Activated CD4-positive, alpha-beta T cell treated with anti-CD3 and anti-CD28 coated beads, Interleukin-2, amount 10 ng/mL, durations not matched to agents 24 days and 14 days (primary cell): ENCODE measurements at regions not wholly inside any gene's neighbourhood (a gene's known extent, or its start where the extent isn't known, plus 50 kb on each side); places are given as distances from the start of the nearest gene placed in this dataset.

Experiments used
- DNase-seq: peaks from one replicate; pipeline ENCODE4 v3.0.0; 2022
- H3K27ac Mint-ChIP-seq: one replicate; pipeline ENCODE4 v1.8.0; 2022; ENCODE audit warnings: mild to moderate bottlenecking, mixed read lengths
- H3K27me3 Mint-ChIP-seq: one replicate; pipeline ENCODE4 v1.8.0; 2022; ENCODE audit warnings: mixed read lengths
- H3K36me3 Mint-ChIP-seq: one replicate; pipeline ENCODE4 v1.8.0; 2022; ENCODE audit warnings: low read depth, mild to moderate bottlenecking, mixed read lengths
- H3K4me1 Mint-ChIP-seq: one replicate; pipeline ENCODE4 v1.8.0; 2021; ENCODE audit warnings: mixed read lengths
- H3K4me3 Mint-ChIP-seq: one replicate; pipeline ENCODE4 v1.8.0; 2022; ENCODE audit warnings: mild to moderate bottlenecking, moderate library complexity, mixed read lengths
- H3K9me3 Mint-ChIP-seq: one replicate; pipeline ENCODE4 v1.8.0; 2021; ENCODE audit warnings: mixed read lengths
- intact Hi-C: fragments of 100-400 bp; cut with micrococcal nuclease; formaldehyde crosslinking; loops from one replicate; pipeline ENCODE4 v1.15.1; 2023

- no peaks in the 10 kb centered on the region for H3K4me1 Mint-ChIP-seq
- intact Hi-C loops, result no loop called here
- DNase-seq, result no peak
- H3K4me3 Mint-ChIP-seq, result no peak overlapping the region
- H3K36me3 Mint-ChIP-seq, result no peaks in the 10 kb centered on the region
- H3K9me3 Mint-ChIP-seq, result peaks cover 3% of the 10 kb centered on the region
- no peak overlapping the region for H3K27ac Mint-ChIP-seq
- H3K27me3 Mint-ChIP-seq, result no peaks in the 10 kb centered on the region
These were observed 1588.0 kb downstream of the SLITRK1 start for GRCh38 chr13:82294226-82294625.

GRCh38 chr13:82292334-82292733, 1589.9 kb downstream of the SLITRK1 start:
- H3K27ac Mint-ChIP-seq, result no peak overlapping the region
- no peaks in the 10 kb centered on the region for H3K27me3 Mint-ChIP-seq
- intact Hi-C loops, result no loop called here
- no peaks in the 10 kb centered on the region for H3K4me1 Mint-ChIP-seq
- H3K9me3 Mint-ChIP-seq, result peaks cover 3% of the 10 kb centered on the region
- no peak overlapping the region for H3K4me3 Mint-ChIP-seq
- DNase-seq, result no peak
- H3K36me3 Mint-ChIP-seq, result no peaks in the 10 kb centered on the region

- Mint-ChIP-seq H3K36me3 (no peaks in the 10 kb centered on the region), H3K9me3 (peaks cover 3% of the 10 kb centered on the region)
These were observed 1590.4 kb downstream of the SLITRK1 start for GRCh38 chr13:82291852-82292251.

GRCh38 chr13:82275644-82276043, 1606.6 kb downstream of the SLITRK1 start:
- Mint-ChIP-seq H3K27ac (no peak overlapping the region), H3K27me3 (no peaks in the 10 kb centered on the region), H3K9me3 (no peaks in the 10 kb centered on the region), H3K4me1 (no peaks in the 10 kb centered on the region), H3K36me3 (no peaks in the 10 kb centered on the region), H3K4me3 (no peak overlapping the region)
- intact Hi-C loops, result no loop called here
- no peak for DNase-seq

More at GRCh38 chr13:82291852-82292251, 1590.4 kb downstream of the SLITRK1 start:
- intact Hi-C loops, result no loop called here
- no peak overlapping the region for H3K27ac Mint-ChIP-seq
- DNase-seq, result no peak
- no peaks in the 10 kb centered on the region for H3K27me3 Mint-ChIP-seq
- H3K4me3 Mint-ChIP-seq, result no peak overlapping the region
- H3K4me1 Mint-ChIP-seq, result no peaks in the 10 kb centered on the region

DNA sequence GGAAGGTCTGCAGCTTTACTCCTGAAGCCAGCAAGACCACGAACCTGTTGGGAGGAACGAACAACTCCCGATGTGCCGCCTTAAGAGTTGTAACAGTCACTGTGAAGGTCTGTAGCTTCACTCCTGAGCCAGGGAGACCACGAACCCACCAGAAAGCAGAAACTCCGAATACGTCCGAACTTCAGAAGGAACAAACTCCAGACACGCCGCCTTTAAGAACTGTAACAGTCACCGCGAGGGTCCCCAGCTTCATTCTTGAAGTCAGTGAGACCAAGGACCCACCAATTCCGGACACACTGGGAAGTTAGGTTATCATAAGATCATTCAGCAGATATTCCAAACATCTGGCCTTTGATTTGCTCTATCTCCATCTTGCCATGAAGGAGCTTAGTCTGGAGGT, 1623.0 kb downstream of the SLITRK1 start:
- no peaks in the 10 kb centered on the region for H3K27me3 Mint-ChIP-seq
- no peaks in the 10 kb centered on the region for H3K36me3 Mint-ChIP-seq
- H3K4me3 Mint-ChIP-seq, result no peak overlapping the region
- no peaks in the 10 kb centered on the region for H3K4me1 Mint-ChIP-seq
- peaks cover 4% of the 10 kb centered on the region for H3K9me3 Mint-ChIP-seq
- intact Hi-C loops, result no loop called here
- no peak for DNase-seq
- H3K27ac Mint-ChIP-seq, result no peak overlapping the region

DNA sequence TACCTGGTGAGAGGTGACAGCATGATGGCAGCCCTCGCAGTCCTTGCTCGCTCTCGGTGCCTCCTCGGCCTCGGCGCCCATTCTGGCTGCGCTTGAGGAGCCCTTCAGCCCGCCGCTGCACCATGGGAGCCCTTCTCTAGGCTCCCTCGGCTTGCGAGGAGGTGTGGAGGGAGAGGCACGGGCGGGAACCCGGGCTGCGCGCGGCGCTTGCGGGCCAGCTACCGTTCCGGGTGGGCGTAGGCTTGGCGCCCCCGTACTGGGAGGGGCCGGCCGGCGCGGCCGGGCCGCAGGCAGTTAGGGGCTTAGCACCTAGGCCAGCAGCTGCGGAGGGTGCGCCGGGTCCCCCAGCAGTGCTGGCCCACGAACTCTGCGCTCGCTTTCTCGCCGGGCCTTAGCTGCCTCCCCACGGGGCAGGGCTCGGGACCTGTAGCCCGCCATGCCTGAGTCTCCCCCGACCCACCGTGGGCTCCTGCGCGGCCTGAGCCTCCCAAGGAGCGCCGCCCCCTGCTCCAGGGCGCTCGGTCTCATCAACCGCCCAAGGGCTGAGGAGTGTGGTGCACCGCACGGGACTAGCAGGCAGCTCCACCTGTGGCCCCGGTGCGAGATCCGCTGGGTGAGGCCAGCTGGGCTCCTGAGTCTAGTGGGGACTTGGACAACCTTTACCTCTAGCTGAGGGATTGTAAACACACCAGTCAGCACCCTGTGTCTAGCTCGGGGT, 1624.3 kb downstream of the SLITRK1 start:
- Mint-ChIP-seq H3K4me1 (no peaks in the 10 kb centered on the region), H3K36me3 (no peaks in the 10 kb centered on the region), H3K27me3 (no peaks in the 10 kb centered on the region)

GRCh38 chr13:82248762-82249161, 1633.5 kb downstream of the SLITRK1 start:
- intact Hi-C loops, result no loop called here
- Mint-ChIP-seq H3K4me3 (no peak overlapping the region), H3K36me3 (no peaks in the 10 kb centered on the region), H3K27ac (no peak overlapping the region), H3K27me3 (no peaks in the 10 kb centered on the region), H3K9me3 (peaks cover 3% of the 10 kb centered on the region), H3K4me1 (no peaks in the 10 kb centered on the region)
- no peak for DNase-seq

More for the DNA sequence above, 1624.3 kb downstream of the SLITRK1 start:
- Mint-ChIP-seq H3K4me3 (no peak overlapping the region), H3K9me3 (peaks cover 4% of the 10 kb centered on the region), H3K27ac (no peak overlapping the region)
- DNase-seq, result no peak
- intact Hi-C loops, result no loop called here

DNA sequence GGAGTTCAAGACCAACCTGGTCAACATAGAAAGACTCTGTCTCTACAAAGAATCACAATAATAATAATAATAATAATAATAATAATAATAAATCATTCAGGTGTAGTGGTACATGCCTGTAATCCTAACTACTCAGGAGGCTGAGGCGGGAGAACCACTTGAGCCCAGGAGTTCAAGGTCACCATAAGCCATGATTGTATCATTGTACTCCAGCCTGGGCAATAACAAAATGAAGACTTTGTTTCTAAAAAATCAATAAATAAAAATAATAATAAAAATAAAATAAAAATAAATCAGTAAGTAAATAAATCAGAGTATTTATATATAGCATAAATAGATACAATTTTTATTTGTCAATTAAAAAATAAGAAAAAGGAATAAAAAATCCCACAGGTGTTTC, 1636.4 kb downstream of the SLITRK1 start:
- no peak for DNase-seq
- no peak overlapping the region for H3K27ac Mint-ChIP-seq
- no peak overlapping the region for H3K4me3 Mint-ChIP-seq
- no peaks in the 10 kb centered on the region for H3K27me3 Mint-ChIP-seq
- no peaks in the 10 kb centered on the region for H3K36me3 Mint-ChIP-seq
- intact Hi-C loops, result no loop called here
- H3K9me3 Mint-ChIP-seq, result peaks cover 3% of the 10 kb centered on the region
- no peaks in the 10 kb centered on the region for H3K4me1 Mint-ChIP-seq

DNA sequence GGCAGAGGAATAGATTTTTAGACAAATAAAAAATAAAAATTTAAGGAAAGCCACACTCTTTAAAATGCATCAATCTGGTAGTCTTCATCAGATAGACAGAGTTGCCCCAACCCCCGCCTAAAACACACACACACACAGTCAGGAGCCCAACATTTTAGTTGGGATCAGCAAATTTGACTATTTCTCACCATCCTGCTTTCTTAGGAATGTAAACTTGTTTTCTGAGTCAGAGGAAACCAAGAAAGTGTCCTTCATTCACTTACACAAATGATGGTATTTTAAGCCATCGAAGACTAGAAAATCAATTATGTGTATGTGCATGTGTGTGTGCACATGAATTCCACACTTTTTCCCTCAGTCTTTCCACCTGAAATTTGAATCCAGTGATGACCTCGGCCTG, 1657.5 kb downstream of the SLITRK1 start:
- Mint-ChIP-seq H3K9me3 (peaks cover 4% of the 10 kb centered on the region), H3K27ac (no peak overlapping the region), H3K36me3 (no peaks in the 10 kb centered on the region), H3K4me3 (no peak overlapping the region), H3K27me3 (no peaks in the 10 kb centered on the region), H3K4me1 (no peaks in the 10 kb centered on the region)
- intact Hi-C loops, result no loop called here
- DNase-seq, result no peak

DNA sequence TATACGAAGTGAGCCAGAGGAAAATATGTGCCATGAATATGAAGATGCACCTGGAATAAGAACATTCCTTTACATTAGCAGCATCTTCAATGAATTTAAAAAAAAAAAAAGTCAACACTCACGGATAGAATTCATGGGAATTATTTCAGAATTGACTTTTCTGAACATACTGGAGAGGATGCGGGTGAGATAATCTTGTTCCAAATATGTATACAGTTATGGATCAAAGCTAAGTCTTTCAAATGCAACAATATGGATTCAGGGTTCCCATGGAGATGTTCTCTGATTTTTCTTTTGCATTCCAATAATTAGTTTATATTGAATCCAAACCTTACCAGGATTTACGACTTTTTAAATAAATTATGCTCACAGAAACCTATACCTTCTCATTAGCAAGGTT, 1660.7 kb downstream of the SLITRK1 start:
- Mint-ChIP-seq H3K27me3 (no peaks in the 10 kb centered on the region), H3K27ac (no peak overlapping the region), H3K36me3 (no peaks in the 10 kb centered on the region), H3K4me1 (no peaks in the 10 kb centered on the region), H3K4me3 (no peak overlapping the region), H3K9me3 (peaks cover under 1% of the 10 kb centered on the region)
- intact Hi-C loops, result no loop called here
- DNase-seq, result no peak

- no peaks in the 10 kb centered on the region for H3K4me1 Mint-ChIP-seq
- intact Hi-C loops, result no loop called here
- no peaks in the 10 kb centered on the region for H3K27me3 Mint-ChIP-seq
- H3K27ac Mint-ChIP-seq, result no peak overlapping the region
- no peaks in the 10 kb centered on the region for H3K36me3 Mint-ChIP-seq
- no peak overlapping the region for H3K4me3 Mint-ChIP-seq
- peaks cover 3% of the 10 kb centered on the region for H3K9me3 Mint-ChIP-seq
- DNase-seq, result no peak
These were observed 1661.6 kb downstream of the SLITRK1 start for GRCh38 chr13:82220641-82221040.

- Mint-ChIP-seq H3K9me3 (peaks cover 3% of the 10 kb centered on the region), H3K27me3 (no peaks in the 10 kb centered on the region), H3K36me3 (no peaks in the 10 kb centered on the region), H3K27ac (no peak overlapping the region), H3K4me1 (no peaks in the 10 kb centered on the region), H3K4me3 (no peak overlapping the region)
- DNase-seq, result no peak
- intact Hi-C loops, result no loop called here
These were observed 1666.1 kb downstream of the SLITRK1 start for GRCh38 chr13:82216165-82216564.

DNA sequence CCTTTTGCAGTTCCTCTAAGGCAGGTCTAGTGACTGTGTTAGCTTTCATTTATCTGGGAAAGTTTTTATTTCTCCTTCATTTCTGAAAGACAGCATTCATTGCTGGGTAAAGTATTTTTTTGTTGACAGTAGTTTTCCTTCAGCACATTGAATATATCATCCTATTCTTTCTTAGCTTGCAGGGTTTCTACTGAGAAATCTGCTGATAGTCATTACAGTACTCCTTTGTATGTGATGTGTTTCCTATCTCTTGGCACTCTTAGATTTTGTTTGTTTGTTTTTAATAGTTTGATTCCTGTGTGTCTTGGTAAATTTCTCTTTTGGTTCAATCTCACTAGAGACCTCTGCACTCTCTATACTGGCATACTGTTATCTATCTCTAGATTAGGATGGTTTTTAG, 1667.9 kb downstream of the SLITRK1 start:
- Mint-ChIP-seq H3K27me3 (no peaks in the 10 kb centered on the region), H3K4me3 (no peak overlapping the region), H3K9me3 (peaks cover 3% of the 10 kb centered on the region), H3K36me3 (no peaks in the 10 kb centered on the region), H3K27ac (no peak overlapping the region), H3K4me1 (no peaks in the 10 kb centered on the region)
- DNase-seq, result no peak
- intact Hi-C loops, result no loop called here

DNA sequence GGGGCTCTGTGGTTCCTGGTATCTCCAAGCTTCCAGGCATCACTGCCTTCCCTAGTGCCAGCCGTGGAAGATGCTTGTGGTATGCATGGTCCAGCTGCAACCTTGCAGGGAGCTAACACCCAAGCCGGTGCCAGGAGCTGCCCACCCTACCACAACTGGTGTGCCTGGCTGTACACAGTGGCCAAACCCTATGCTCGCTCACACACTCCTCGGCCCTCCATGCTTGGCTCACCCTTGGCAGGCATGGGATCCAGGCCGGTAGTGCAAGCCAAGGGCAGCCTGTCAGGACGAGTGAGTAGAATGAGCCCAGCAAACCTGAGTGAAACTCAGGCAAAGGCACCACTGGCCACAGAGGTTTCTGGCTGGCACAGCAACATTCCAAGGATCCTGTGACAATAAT, 1676.0 kb downstream of the SLITRK1 start:
- intact Hi-C loops, result no loop called here
- Mint-ChIP-seq H3K4me3 (no peak overlapping the region), H3K4me1 (no peaks in the 10 kb centered on the region), H3K27ac (no peak overlapping the region), H3K27me3 (no peaks in the 10 kb centered on the region), H3K36me3 (no peaks in the 10 kb centered on the region), H3K9me3 (no peaks in the 10 kb centered on the region)
- DNase-seq, result no peak

DNA sequence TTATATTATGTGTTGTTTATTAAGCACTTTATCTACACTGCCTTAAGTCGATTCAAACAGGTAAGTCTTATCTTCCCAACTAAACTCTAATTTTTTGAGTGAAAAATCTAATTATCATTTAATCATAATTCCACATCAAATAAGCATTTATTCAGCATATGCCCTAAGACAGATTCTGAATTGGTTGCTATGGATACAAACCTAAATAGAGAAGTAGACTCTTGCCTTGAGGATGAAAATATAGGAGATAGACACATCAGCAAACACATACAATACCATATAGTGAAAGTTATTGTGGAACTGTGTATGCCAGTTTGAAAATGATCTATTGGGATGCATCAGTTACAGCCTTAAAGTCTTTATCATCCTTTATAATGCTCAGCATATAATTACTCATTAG, 1679.9 kb downstream of the SLITRK1 start:
- H3K36me3 Mint-ChIP-seq, result no peaks in the 10 kb centered on the region
- no peak overlapping the region for H3K27ac Mint-ChIP-seq
- intact Hi-C loops, result no loop called here
- no peaks in the 10 kb centered on the region for H3K4me1 Mint-ChIP-seq
- no peaks in the 10 kb centered on the region for H3K9me3 Mint-ChIP-seq
- no peak for DNase-seq
- no peaks in the 10 kb centered on the region for H3K27me3 Mint-ChIP-seq
- no peak overlapping the region for H3K4me3 Mint-ChIP-seq
